GM18909 (cell line): ENCODE measurements at regions not wholly inside any gene's neighbourhood (a gene's known extent, or its start where the extent isn't known, plus 50 kb on each side); places are given as distances from the start of the nearest gene placed in this dataset.

ENCODE experiments used
- ATAC-seq: cut with Tn5 transposase; IDR thresholded peaks from one replicate; pipeline ENCODE4 v1.9.1; 2021; ENCODE audit warnings: mild to moderate bottlenecking; ENCODE audit not compliant: unreplicated experiment, poor library complexity

DNA sequence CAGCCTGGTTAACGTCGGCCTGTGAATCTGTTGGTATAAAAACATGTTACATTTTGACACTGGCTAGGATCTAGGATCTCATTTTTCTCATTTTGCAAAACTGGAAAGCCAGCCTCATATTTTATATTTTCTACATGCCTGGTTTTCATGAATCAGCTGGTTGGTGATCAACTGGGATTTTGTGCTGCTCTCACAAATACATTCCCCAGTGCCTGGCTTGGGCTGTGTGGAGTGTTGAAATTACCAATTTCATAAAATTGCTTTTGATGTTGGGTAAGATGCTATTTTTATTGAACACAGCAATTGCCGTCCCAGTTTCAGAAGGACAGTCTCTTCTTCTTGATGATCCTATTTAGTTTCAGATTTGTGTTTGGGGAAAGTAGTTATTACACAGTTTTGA is 604.3 kb downstream of the TAFA4 start:
- ATAC-seq = no peak

DNA sequence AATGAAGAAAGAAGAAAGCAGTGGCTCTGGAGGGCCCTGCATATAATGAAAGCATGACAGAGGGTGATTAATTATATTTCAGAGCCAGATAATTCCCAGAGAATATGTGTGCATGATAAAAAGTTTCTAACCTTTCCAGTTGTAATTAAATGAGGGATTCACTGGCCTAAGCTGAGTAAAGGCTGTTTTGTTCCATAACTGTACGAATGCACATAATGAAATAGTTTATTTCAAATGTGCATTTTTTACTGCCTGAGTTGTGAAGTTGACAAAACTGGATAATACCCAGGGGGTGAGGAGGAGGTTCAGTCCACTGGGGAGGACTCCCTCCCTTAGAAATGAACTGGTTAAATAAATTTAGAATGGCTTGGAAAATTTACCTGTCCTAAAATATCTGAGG is 616.4 kb downstream of the TAFA4 start:
- ATAC-seq = no peak

DNA sequence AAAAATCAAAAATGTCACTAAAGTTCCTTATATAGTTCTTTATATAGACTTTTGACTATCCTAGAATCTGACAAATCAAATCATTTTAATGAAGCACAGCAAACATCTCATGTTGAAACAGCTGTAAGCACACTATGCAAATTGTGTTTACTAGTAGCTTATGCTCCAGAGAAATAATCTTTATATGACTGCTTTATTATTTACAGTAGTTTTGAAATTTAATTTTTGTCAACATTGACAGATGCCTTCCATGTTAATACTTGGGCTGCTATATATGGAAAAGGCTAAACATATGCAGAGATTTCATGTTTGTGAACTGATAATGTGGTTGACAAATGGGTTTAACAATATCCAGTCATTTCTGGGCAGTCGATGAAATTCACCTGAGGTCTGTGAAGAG is 616.8 kb downstream of the TAFA4 start:
- no peak for ATAC-seq

DNA sequence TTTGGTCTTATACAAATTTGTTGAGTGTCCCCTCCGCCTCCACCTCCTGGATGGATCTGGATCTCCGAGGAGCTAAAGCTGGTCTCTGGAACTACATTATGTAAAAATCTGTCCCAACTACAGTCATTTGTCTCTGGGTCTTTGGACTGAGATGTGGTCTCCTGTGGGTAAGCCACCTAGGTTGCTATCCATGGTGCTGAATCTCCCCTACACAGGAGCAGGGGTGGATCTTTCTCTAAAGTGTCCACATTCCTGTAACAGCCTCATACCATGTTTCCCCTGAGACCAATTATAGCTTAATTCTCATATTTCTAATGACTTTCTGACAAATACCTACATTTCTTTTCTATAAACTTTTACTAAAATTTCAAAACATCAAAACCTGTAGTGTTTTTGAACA is 625.8 kb downstream of the TAFA4 start:
- ATAC-seq = no peak

DNA sequence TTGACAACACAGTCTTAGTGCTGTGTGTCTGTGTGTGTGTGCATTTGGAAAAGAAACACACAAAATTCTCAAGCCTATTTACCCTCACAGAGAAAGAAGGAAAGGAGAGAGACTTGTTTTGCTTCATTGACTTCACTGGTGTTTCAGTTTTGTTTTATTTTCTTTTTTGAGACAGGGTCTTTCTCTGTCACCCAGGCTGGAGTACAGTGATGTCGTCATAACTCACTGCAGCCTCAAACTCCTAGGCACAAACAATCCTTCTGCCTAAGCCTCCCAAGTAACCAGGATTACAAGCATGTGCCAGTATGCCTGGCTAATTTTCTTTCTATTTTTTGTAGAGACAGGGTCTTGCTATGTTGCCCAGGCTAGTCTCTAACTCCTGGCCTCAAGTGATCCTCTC is 636.9 kb downstream of the TAFA4 start:
- ATAC-seq = no peak

DNA sequence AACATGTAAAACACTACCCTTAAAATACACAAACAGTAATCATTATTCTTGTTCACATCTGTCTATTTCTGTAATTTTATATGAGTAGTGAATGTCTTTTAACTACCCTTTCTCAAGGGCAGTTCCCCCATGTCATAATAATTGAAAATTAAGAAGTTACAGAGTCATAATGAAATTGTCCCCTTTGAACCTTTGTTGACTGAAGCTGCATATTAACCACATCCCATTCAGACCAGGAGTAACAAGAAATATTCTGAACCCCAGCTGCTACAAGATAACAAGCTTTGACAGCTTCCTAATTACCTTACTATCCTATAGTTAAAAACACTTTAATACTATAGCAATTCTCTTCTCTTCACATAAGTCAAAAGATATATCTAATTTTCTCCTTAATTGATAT is 635.9 kb upstream of the SUCLG2 start:
- no peak for ATAC-seq

DNA sequence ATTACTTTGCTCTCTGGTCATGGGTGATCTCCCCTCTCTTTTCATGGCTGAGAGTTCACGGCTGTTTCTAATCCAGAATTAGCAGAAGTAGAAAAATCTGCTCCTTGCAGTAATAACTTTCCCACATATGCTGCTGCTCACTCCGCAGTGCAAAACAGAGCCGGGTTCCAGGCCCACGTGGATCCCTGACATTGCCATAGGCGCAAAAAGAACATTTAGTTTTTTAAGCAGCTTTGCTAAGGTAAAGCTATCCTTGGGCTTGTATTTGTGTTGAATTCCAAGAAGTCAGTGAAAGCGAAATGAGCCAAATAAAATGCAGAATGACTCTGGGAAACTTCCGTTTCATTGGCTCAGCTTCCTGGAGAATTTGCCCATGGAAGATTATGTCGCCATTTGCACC is 633.7 kb upstream of the SUCLG2 start:
- ATAC-seq = no peak

DNA sequence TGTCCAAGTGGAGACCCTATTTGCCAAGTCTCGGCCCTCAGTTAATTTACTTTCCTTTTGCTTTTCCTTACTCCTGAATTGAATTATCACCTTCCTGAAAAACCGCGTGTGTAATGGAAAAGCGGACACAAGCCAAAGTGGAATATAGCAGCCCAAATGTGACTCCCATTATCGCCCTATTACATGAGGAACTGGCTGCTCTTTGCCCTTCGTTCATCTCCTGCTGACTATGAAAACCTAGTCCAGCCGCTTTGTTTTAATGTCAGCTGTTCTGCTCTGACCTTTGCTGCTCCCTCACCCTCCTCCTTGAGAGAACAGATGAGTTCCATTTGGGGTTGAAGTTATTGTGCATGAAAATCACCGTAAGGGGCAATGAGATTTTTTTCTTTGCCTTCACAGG is 632.7 kb upstream of the SUCLG2 start:
- ATAC-seq = no peak

DNA sequence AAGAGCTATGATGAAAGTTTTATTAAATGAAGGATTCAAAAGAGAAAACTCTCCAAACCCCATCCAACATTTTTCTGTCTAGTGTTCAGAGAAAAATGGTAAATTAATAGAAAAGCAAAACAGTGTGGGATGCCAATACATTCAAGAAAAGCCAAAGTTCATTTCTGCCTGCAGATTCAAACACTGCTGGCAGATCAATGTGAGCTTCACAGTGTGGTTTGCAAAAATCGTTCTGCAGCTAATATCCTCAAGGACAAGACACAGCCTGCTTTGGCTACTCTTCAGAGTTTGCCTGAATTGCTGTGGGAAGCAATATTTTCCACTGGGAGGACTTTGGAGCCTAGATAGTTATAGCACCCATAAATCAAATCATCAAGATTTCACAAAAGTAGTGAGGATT is 619.9 kb upstream of the SUCLG2 start:
- no peak for ATAC-seq

DNA sequence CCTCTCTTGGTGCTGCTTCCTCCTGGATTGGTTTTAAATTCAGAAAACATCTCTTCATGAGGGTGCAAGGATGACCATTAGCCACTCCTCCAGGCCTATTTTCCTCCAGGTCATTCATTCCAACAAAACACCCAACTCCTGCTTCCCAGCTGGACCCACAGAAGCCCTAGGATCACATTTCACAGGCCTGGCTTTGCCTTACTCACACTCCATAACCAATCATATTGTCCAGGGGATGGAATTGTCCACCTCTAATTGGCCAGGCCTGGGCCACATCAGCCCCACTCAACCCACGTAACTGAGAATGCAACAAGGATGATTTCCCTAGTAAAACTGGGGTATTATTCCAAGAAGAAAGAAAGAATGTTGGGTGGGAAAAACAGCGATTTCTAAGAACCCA is 616.7 kb upstream of the SUCLG2 start:
- ATAC-seq = no peak

DNA sequence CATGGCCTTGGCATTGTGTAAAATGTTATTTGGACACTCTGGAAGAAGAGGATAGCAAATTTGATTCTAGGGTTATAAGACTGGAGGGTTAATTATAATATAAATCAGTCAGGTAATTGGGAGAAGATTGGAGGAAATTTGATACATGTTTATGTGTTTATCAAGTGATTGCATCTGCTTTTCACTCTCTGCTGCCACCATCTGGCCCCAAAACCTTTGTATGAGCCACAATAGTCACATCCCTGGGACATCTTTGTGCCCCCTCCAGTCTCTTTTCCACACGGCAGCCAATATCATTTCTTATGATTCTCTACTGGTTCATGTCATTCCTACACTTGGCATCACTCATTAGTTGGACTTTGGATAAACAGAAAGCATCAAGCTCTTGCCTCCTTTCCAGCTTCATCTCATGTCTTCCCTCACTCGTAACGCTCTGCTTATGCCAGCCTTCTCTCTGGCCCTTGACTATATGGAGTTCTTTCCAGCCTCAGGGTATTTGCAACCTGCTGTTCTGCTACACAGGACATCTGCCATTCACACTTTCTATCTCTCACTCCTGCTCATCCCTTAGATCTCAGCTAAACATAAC is 602.3 kb upstream of the SUCLG2 start:
- no peak for ATAC-seq

DNA sequence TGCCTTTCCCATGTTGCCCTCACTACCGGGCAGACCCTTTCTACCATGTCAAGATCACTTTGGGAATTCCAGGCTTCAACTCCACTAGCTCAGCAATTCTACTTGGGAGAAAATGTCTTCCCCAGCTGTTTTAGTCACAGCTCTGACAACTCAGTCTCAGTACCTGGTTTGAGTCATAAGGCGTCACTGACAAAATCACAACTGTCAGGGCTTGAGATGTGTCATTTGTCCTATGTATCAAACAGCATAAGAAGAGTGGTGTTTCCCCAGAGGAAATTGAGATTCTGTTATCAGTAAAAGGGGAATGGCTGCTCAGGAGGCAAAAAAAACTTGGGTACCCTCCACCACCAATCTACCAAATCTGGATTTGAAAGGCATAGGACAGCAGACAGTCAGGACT is 594.9 kb upstream of the SUCLG2 start:
- ATAC-seq = no peak

DNA sequence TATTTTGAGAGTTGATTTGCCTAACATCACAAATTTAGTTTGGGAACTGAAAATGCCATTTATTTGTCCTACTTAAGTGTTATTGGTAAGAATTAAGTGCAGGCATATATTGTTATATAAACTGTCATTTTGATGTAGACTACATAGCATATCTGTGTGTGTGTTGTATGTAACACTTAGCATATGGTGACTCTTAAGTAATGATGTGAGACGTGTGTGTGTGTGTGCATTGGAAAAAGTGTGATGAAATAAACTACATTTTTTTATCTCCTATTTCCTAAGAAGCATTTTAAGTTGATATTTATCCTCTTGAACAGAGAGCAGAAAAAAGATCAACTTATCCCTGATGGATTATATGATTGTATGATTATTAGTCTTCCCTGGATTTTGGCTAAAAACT is 588.2 kb upstream of the SUCLG2 start:
- no peak for ATAC-seq

DNA sequence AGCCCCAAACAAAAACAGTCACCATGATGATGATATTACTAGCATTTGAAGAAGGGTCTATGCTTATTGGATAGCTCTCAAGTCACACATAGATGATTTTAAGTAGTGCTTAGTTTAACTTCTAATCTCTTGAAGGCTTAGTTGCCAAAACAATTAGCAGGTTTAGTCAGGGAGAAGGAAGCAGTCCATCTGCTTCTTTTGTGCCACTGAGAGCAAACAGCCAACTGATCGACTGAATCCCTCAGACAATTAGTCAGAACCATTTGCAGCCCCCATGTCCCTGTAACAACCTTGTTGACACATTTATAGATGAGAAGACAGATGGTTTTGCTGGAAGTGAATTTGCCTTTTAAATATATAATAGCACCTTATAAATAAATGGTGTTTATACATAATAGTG is 585.1 kb upstream of the SUCLG2 start:
- no peak for ATAC-seq

DNA sequence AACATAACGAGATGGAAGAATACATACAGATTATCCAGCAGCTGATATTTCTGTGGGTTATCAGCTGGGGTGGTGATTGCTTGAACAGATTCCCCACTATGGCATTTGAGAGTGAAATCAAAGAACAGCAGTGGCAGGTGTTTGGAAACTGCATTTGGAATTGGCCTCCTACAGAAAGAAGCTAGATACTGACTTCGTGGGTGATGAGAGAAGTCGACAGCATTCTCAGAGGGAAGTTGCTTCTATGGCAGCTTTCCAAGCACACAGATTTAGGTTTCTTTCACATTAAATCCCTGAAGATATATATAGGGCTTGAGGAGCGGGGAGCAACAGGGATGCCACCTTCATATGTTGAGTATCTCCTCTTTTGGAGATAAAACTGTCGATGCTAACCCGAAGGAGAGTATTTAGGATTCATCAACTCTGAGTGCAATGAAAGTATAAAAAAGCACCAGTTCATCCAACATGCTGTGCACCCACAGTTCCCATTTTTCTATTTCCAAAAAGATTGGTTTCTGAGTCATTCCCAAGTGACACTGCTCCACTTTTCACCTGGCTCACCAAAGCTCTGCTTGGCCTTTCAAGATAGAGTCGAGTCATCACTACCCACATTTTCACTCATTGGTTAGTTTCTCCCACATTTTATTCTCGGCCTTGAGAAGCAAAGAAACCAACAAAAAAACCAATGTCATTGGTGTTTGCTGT is 579.8 kb upstream of the SUCLG2 start:
- no peak for ATAC-seq

DNA sequence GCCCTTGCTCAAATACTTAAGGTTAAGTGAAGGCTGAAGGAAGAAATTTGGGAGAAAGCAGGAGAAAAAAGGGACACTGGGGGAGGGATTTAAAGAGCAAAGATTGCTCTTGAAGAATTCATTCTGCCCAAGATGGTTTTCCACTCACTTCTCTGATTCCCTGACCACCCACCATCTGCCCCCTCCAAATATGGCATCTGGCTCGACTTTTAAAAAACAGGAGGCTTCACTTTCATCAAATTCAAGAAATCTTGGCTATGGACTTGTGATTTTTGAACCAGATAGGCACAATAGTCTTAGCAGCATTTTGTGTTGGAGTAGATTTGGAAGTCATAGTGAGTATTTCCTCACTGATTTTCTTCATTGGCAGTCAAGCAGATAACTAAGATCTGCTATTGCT is 574.4 kb upstream of the SUCLG2 start:
- ATAC-seq = no peak

DNA sequence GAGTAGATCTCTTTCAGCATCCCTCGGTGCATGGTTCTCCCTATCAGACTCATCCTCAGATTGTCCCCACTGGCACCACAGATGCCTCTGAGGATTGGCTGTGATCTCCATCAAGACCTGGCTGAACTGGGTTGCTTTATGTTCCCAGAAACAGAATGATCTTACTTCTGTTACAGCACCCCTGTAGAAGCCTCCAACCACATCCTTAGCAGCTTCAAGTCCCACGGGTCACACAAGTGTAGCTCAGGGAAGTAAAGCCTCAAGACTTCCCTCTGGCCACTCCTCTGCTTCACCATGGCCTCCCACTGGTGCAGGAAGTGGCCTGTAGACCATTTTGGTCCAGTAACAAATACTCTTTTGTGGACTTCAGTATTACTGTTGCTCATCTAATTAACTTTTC is 566.4 kb upstream of the SUCLG2 start:
- no peak for ATAC-seq

DNA sequence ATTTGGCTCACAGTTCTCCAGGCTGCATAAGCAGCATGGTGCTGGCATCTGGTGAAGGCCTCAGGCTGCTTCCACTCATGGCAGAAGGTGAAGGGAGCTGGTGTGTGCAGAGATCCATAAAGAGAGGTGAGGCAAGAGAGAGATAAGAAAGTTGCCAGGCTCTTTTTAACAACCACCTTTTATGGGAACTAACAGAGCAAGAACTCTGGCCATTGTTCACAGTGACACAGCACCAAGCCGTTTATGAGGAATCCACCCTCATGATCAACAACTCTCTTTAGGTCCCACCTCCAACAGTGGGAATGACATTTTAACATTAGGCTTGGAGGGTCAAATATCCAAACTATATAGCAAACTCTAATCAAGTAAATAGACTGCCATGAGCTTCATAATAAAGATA is 557.2 kb upstream of the SUCLG2 start:
- no peak for ATAC-seq

DNA sequence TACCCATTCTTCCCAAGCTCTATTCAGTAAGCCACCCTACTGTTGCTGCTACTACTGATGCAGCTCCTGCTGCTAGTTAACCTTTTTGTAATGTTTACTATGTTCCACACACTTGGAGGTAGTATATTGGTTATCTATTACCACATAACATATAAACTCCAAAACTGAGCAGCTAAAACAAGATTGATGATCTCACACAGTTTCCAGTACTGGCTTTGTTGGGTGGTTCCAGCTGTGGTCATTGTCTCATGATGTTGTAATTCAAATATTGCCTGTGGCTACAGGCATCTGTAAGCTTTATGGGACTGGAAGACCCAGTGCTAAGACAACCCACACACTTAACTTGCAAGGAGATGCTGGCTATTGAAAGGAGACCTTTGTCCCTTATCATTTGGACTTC is 556.2 kb upstream of the SUCLG2 start:
- ATAC-seq = no peak

DNA sequence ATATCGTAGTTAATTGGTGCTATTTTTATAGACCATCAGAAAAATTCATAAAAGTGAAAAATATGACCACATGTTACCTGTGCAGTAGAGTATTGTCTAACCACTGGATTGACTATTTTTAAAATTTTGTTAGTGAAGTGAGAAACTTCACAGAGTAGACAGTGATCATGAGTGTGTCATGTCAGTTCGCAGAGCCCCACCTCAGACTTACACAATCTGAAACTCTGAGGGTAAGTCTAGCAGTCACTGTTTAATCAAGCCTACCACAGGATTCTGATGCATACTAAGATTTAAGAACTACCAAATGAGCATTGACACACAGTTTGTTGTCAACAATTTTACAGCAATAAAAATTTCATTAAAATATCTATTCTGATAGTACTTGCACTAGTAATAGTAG is 552.9 kb upstream of the SUCLG2 start:
- peak; percentile 66 for ATAC-seq

DNA sequence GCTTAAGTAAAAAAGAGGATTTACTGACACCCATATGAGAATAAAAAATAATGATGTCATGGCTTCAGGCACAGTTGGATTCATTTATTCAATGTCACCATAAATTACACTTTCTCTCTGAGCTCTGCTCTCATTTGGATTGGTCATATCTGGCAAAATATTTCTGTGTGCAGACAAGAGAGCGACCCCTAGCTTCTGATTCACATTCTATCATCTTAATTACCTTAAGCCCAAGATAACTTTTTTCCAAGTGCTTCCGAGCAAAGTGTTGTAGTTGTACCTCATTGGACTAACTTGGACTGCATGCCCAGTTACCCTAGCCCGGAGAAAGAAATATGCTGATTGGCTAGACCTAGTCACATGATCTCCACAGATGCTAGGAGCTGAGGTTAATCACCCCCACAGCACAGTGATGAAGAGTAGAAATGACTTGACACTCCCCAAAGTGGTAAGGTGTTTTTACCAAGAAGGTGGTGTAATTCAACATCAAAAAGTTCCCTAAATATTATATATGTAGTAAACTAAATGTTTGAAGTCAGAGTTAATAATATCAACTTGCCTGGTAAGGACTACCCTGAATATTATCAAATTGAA is 552.2 kb upstream of the SUCLG2 start:
- ATAC-seq = no peak

DNA sequence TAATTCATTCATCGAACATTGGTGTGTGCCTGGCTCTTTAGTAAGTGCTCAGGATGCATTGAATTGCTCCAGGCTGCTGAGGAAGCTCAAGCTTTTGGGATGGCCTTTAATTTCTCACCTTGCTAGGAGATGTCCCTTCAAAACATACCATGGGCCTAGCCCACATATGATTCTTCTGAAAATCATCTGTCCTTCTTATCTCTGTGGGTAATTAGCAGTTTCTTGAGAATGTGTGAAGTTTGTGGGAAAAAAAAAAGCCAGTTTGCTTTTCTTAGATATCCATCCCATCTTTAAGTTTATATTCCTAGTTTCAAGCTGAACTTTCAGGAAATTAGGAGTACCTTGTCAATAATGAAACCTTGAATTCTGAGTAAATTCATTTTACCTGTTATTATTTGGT is 532.3 kb upstream of the SUCLG2 start:
- ATAC-seq = no peak
